Activated CD4-positive, alpha-beta T cell treated with anti-CD3 and anti-CD28 coated beads, Interleukin-2, amount 10 ng/mL, durations not matched to agents 7 days and 5 days (primary cell): ENCODE measurements at regions not wholly inside any gene's neighbourhood (a gene's known extent, or its start where the extent isn't known, plus 50 kb on each side); places are given as distances from the start of the nearest gene placed in this dataset.
"Not testable (repeated sequence)": the region's sequence is repeated elsewhere in the genome, so short reads cannot be mapped to it uniquely, and the experiment has no call there.

Experiments used
- CTCF ChIA-PET: fragments of 350-600 bp; sonication (Branson Sonifier 250); formaldehyde crosslinking; loops from one replicate; lab custom pipeline; 2021; ENCODE audit warnings: antibody characterized with exemption; lab: Charles Lee
- POLR2A ChIA-PET: fragments of 350-600 bp; sonication (Branson Sonifier 250); formaldehyde crosslinking; loops from one replicate; lab custom pipeline; 2021; ENCODE audit warnings: antibody characterized with exemption; lab: Charles Lee
- DNase-seq: peaks from one replicate; pipeline ENCODE4 v3.0.0-alpha.2; 2020
- H3K27ac Mint-ChIP-seq: one replicate; pipeline ENCODE4 v1.8.0; 2021; ENCODE audit warnings: mild to moderate bottlenecking, moderate library complexity, mixed read lengths
- H3K27me3 Mint-ChIP-seq: one replicate; pipeline ENCODE4 v1.8.0; 2021; ENCODE audit warnings: mixed read lengths
- H3K36me3 Mint-ChIP-seq: one replicate; pipeline ENCODE4 v1.8.0; 2021; ENCODE audit warnings: low read depth, mixed read lengths
- H3K4me1 Mint-ChIP-seq: one replicate; pipeline ENCODE4 v1.8.0; 2021; ENCODE audit warnings: mixed read lengths
- H3K4me3 Mint-ChIP-seq: one replicate; pipeline ENCODE4 v1.8.0; 2021; ENCODE audit warnings: mild to moderate bottlenecking, moderate library complexity, mixed read lengths
- H3K9me3 Mint-ChIP-seq: one replicate; pipeline ENCODE4 v1.8.0; 2021; ENCODE audit warnings: mixed read lengths

- no peak for DNase-seq
- no peak overlapping the region for H3K4me3 Mint-ChIP-seq
- no peaks in the 10 kb centered on the region for H3K36me3 Mint-ChIP-seq
- H3K9me3 Mint-ChIP-seq = peaks cover 6% of the 10 kb centered on the region
- ChIA-PET CTCF (no interaction called here), POLR2A (no interaction called here)
- no peak overlapping the region for H3K27ac Mint-ChIP-seq
- no peaks in the 10 kb centered on the region for H3K27me3 Mint-ChIP-seq
- no peaks in the 10 kb centered on the region for H3K4me1 Mint-ChIP-seq
These were observed 386.4 kb downstream of the ETV1 start for GRCh38 chr7:13603016-13603415.

- no peak overlapping the region for H3K4me3 Mint-ChIP-seq
- DNase-seq = no peak
- peaks cover 6% of the 10 kb centered on the region for H3K9me3 Mint-ChIP-seq
- no peaks in the 10 kb centered on the region for H3K4me1 Mint-ChIP-seq
- no peaks in the 10 kb centered on the region for H3K27me3 Mint-ChIP-seq
- no peaks in the 10 kb centered on the region for H3K36me3 Mint-ChIP-seq
- POLR2A ChIA-PET = no interaction called here
- CTCF ChIA-PET = no interaction called here
- H3K27ac Mint-ChIP-seq = no peak overlapping the region
These were observed 385.8 kb downstream of the ETV1 start for GRCh38 chr7:13603661-13604060.

GRCh38 chr7:13604178-13604577 lies 385.3 kb downstream of the ETV1 start:
- no peak for DNase-seq
- Mint-ChIP-seq H3K9me3 (peaks cover 6% of the 10 kb centered on the region), H3K27ac (no peak overlapping the region), H3K4me1 (no peaks in the 10 kb centered on the region), H3K4me3 (no peak overlapping the region), H3K36me3 (no peaks in the 10 kb centered on the region), H3K27me3 (no peaks in the 10 kb centered on the region)
- ChIA-PET POLR2A (no interaction called here), CTCF (no interaction called here)

GRCh38 chr7:13610372-13610771 lies 379.1 kb downstream of the ETV1 start:
- H3K36me3 Mint-ChIP-seq = no peaks in the 10 kb centered on the region
- H3K27me3 Mint-ChIP-seq = no peaks in the 10 kb centered on the region
- POLR2A ChIA-PET = no interaction called here
- no peak for DNase-seq
- H3K9me3 Mint-ChIP-seq = peaks cover 6% of the 10 kb centered on the region
- CTCF ChIA-PET = no interaction called here
- H3K4me1 Mint-ChIP-seq = no peaks in the 10 kb centered on the region
- no peak overlapping the region for H3K4me3 Mint-ChIP-seq
- H3K27ac Mint-ChIP-seq = no peak overlapping the region

GRCh38 chr7:13615679-13616078 lies 373.8 kb downstream of the ETV1 start:
- no peak overlapping the region for H3K27ac Mint-ChIP-seq
- H3K36me3 Mint-ChIP-seq = no peaks in the 10 kb centered on the region
- peaks cover 2% of the 10 kb centered on the region for H3K9me3 Mint-ChIP-seq
- H3K27me3 Mint-ChIP-seq = no peaks in the 10 kb centered on the region
- ChIA-PET CTCF (no interaction called here), POLR2A (no interaction called here)
- DNase-seq = no peak
- H3K4me3 Mint-ChIP-seq = no peak overlapping the region
- no peaks in the 10 kb centered on the region for H3K4me1 Mint-ChIP-seq

GRCh38 chr7:13627455-13627854 lies 362.0 kb downstream of the ETV1 start:
- no peak overlapping the region for H3K4me3 Mint-ChIP-seq
- H3K36me3 Mint-ChIP-seq = no peaks in the 10 kb centered on the region
- POLR2A ChIA-PET = no interaction called here
- no peak for DNase-seq
- no peaks in the 10 kb centered on the region for H3K27me3 Mint-ChIP-seq
- CTCF ChIA-PET = no interaction called here
- H3K4me1 Mint-ChIP-seq = no peaks in the 10 kb centered on the region
- H3K27ac Mint-ChIP-seq = no peak overlapping the region
- no peaks in the 10 kb centered on the region for H3K9me3 Mint-ChIP-seq

GRCh38 chr7:13628239-13629001 lies 361.0 kb downstream of the ETV1 start:
- Mint-ChIP-seq H3K4me3 (no peak overlapping the region), H3K9me3 (no peaks in the 10 kb centered on the region), H3K36me3 (no peaks in the 10 kb centered on the region), H3K27ac (no peak overlapping the region), H3K27me3 (no peaks in the 10 kb centered on the region), H3K4me1 (no peaks in the 10 kb centered on the region)
- no peak for DNase-seq
- ChIA-PET POLR2A (no interaction called here), CTCF (no interaction called here)

- not testable (repeated sequence) for H3K27me3 Mint-ChIP-seq, H3K4me1 Mint-ChIP-seq
These were observed 358.0 kb downstream of the ETV1 start for GRCh38 chr7:13631207-13632049.

GRCh38 chr7:13633857-13634256 lies 355.6 kb downstream of the ETV1 start:
- Mint-ChIP-seq H3K27me3 (no peaks in the 10 kb centered on the region), H3K36me3 (no peaks in the 10 kb centered on the region), H3K27ac (no peak overlapping the region), H3K9me3 (peaks cover 2% of the 10 kb centered on the region), H3K4me1 (no peaks in the 10 kb centered on the region), H3K4me3 (no peak overlapping the region)
- POLR2A ChIA-PET = no interaction called here
- CTCF ChIA-PET = no interaction called here
- no peak for DNase-seq

More at GRCh38 chr7:13631207-13632049, 358.0 kb downstream of the ETV1 start:
- DNase-seq, H3K27ac Mint-ChIP-seq, H3K36me3 Mint-ChIP-seq, H3K4me3 Mint-ChIP-seq, H3K9me3 Mint-ChIP-seq, POLR2A ChIA-PET, CTCF ChIA-PET: not testable (repeated sequence)

- no peak overlapping the region for H3K4me3 Mint-ChIP-seq
- no peaks in the 10 kb centered on the region for H3K27me3 Mint-ChIP-seq
These were observed 350.1 kb downstream of the ETV1 start for GRCh38 chr7:13639396-13639795.

GRCh38 chr7:13641714-13642113 lies 347.8 kb downstream of the ETV1 start:
- Mint-ChIP-seq H3K4me1 (no peaks in the 10 kb centered on the region), H3K27ac (no peak overlapping the region), H3K9me3 (peaks cover 2% of the 10 kb centered on the region), H3K4me3 (no peak overlapping the region), H3K36me3 (no peaks in the 10 kb centered on the region), H3K27me3 (no peaks in the 10 kb centered on the region)
- DNase-seq = no peak
- ChIA-PET CTCF (no interaction called here), POLR2A (no interaction called here)

More at GRCh38 chr7:13639396-13639795, 350.1 kb downstream of the ETV1 start:
- H3K9me3 Mint-ChIP-seq = peaks cover 2% of the 10 kb centered on the region
- ChIA-PET POLR2A (no interaction called here), CTCF (no interaction called here)
- DNase-seq = no peak
- no peak overlapping the region for H3K27ac Mint-ChIP-seq
- H3K4me1 Mint-ChIP-seq = no peaks in the 10 kb centered on the region
- H3K36me3 Mint-ChIP-seq = no peaks in the 10 kb centered on the region

GRCh38 chr7:13651167-13651566 lies 338.3 kb downstream of the ETV1 start:
- ChIA-PET CTCF (no interaction called here), POLR2A (no interaction called here)
- Mint-ChIP-seq H3K27ac (no peak overlapping the region), H3K4me3 (no peak overlapping the region), H3K4me1 (no peaks in the 10 kb centered on the region), H3K9me3 (peaks cover 5% of the 10 kb centered on the region), H3K27me3 (no peaks in the 10 kb centered on the region), H3K36me3 (no peaks in the 10 kb centered on the region)
- DNase-seq = no peak

GRCh38 chr7:13656330-13656729 lies 333.1 kb downstream of the ETV1 start:
- ChIA-PET POLR2A (no interaction called here), CTCF (no interaction called here)
- H3K36me3 Mint-ChIP-seq = no peaks in the 10 kb centered on the region
- DNase-seq = no peak
- peaks cover 4% of the 10 kb centered on the region for H3K9me3 Mint-ChIP-seq
- no peak overlapping the region for H3K4me3 Mint-ChIP-seq
- H3K4me1 Mint-ChIP-seq = no peaks in the 10 kb centered on the region
- H3K27me3 Mint-ChIP-seq = no peaks in the 10 kb centered on the region
- H3K27ac Mint-ChIP-seq = no peak overlapping the region
